NOMO-1 (cell line): ENCODE measurements at regions not wholly inside any gene's neighbourhood (a gene's known extent, or its start where the extent isn't known, plus 50 kb on each side); places are given as distances from the start of the nearest gene placed in this dataset.
"Not testable (repeated sequence)": the region's sequence is repeated elsewhere in the genome, so short reads cannot be mapped to it uniquely, and the experiment has no call there.

ENCODE experiments used
- DNase-seq, 2 experiments: peaks; one replicate each; lab custom pipeline; 2025; ENCODE audit not compliant: unreplicated experiment in 2 of 2; lab: John Stamatoyannopoulos, UW

- DNase-seq, result no peak
Observed at GRCh38 chr11:13782390-13783075, 114.1 kb downstream of the FAR1 start.

- DNase-seq, result no peak
Observed at GRCh38 chr11:13784441-13784840, 116.0 kb downstream of the FAR1 start.

- DNase-seq, result no peak
Observed at GRCh38 chr11:13784855-13785254, 116.4 kb downstream of the FAR1 start.

GRCh38 chr11:13786688-13787087 is 118.2 kb downstream of the FAR1 start:
- DNase-seq, result no peak

- DNase-seq, result not testable (repeated sequence)
Observed at GRCh38 chr11:13797616-13798015, 129.1 kb downstream of the FAR1 start.

GRCh38 chr11:13800901-13801300 is 132.4 kb downstream of the FAR1 start:
- no peak for DNase-seq

GRCh38 chr11:13818325-13818724 is 144.2 kb upstream of the SPON1 start:
- DNase-seq, result no peak

- no peak for DNase-seq
Observed at GRCh38 chr11:13826505-13827278, 135.8 kb upstream of the SPON1 start.

- DNase-seq, result no peak
Observed at GRCh38 chr11:13831696-13832095, 130.8 kb upstream of the SPON1 start.

GRCh38 chr11:13834463-13834862 is 128.1 kb upstream of the SPON1 start:
- DNase-seq, result no peak

- no peak for DNase-seq
Observed at GRCh38 chr11:13836666-13837065, 125.9 kb upstream of the SPON1 start.

GRCh38 chr11:13837286-13837685 is 125.2 kb upstream of the SPON1 start:
- DNase-seq, result no peak

GRCh38 chr11:13841393-13841792 is 121.1 kb upstream of the SPON1 start:
- no peak for DNase-seq

- DNase-seq, result no peak
Observed at GRCh38 chr11:13848031-13848430, 114.5 kb upstream of the SPON1 start.

- no peak for DNase-seq
Observed at GRCh38 chr11:13850231-13851005, 112.1 kb upstream of the SPON1 start.

- no peak for DNase-seq
Observed at GRCh38 chr11:13851691-13852090, 110.8 kb upstream of the SPON1 start.

- peak in 1 of 2 experiments; percentile 17 for DNase-seq
Observed at GRCh38 chr11:13852481-13852880, 110.0 kb upstream of the SPON1 start.

GRCh38 chr11:13857828-13858227 is 104.7 kb upstream of the SPON1 start:
- DNase-seq, result no peak

- no peak for DNase-seq
Observed at GRCh38 chr11:13859892-13860291, 102.6 kb upstream of the SPON1 start.

- no peak for DNase-seq
Observed at GRCh38 chr11:13861411-13861810, 101.1 kb upstream of the SPON1 start.

- no peak for DNase-seq
Observed at GRCh38 chr11:13862845-13863392, 99.6 kb upstream of the SPON1 start.
